ENCODE measurements at regions not wholly inside any gene's neighbourhood (a gene's known extent, or its start where the extent isn't known, plus 50 kb on each side); places are given as distances from the start of the nearest gene placed in this dataset.
"Not testable (repeated sequence)": the region's sequence is repeated elsewhere in the genome, so short reads cannot be mapped to it uniquely, and the experiment has no call there.

- DNase-seq (ENCODE audit: low read depth, low spot score), result peak; percentile 53
Measured at GRCh38 chr9:41018948-41019347, 109.5 kb downstream of the FOXD4L6 start.

GRCh38 chr9:41016699-41017098 lies 111.8 kb downstream of the FOXD4L6 start:
- DNase-seq (ENCODE audit: low read depth, low spot score), result not testable (repeated sequence)

GRCh38 chr9:40999952-41000700 lies 128.4 kb downstream of the FOXD4L6 start:
- not testable (repeated sequence) for DNase-seq (ENCODE audit: low read depth, low spot score)

GRCh38 chr9:40995490-40995889 lies 133.0 kb downstream of the FOXD4L6 start:
- DNase-seq (ENCODE audit: low read depth, low spot score), result not testable (repeated sequence)

- not testable (repeated sequence) for DNase-seq (ENCODE audit: low read depth, low spot score)
Measured at GRCh38 chr9:40993842-40994241, 134.6 kb downstream of the FOXD4L6 start.

- not testable (repeated sequence) for DNase-seq (ENCODE audit: low read depth, low spot score)
Measured at GRCh38 chr9:40993375-40993774, 135.1 kb downstream of the FOXD4L6 start.

GRCh38 chr9:40992472-40992821 lies 136.0 kb downstream of the FOXD4L6 start:
- DNase-seq (ENCODE audit: low read depth, low spot score), result not testable (repeated sequence)

GRCh38 chr9:40991741-40992471 lies 136.6 kb downstream of the FOXD4L6 start:
- DNase-seq (ENCODE audit: low read depth, low spot score), result peak; percentile 97

GRCh38 chr9:40991100-40991740 lies 137.3 kb downstream of the FOXD4L6 start:
- DNase-seq (ENCODE audit: low read depth, low spot score), result not testable (repeated sequence)

GRCh38 chr9:40986332-40986731 lies 142.1 kb downstream of the FOXD4L6 start:
- DNase-seq (ENCODE audit: low read depth, low spot score), result not testable (repeated sequence)

GRCh38 chr9:40975351-40975750 lies 153.1 kb downstream of the FOXD4L6 start:
- DNase-seq (ENCODE audit: low read depth, low spot score), result not testable (repeated sequence)

GRCh38 chr9:40974912-40975311 lies 153.6 kb downstream of the FOXD4L6 start:
- DNase-seq (ENCODE audit: low read depth, low spot score), result not testable (repeated sequence)

GRCh38 chr9:40971773-40972172 lies 156.7 kb downstream of the FOXD4L6 start:
- DNase-seq (ENCODE audit: low read depth, low spot score), result not testable (repeated sequence)

- not testable (repeated sequence) for DNase-seq (ENCODE audit: low read depth, low spot score)
Measured at GRCh38 chr9:40970340-40970739, 158.1 kb downstream of the FOXD4L6 start.

- not testable (repeated sequence) for DNase-seq (ENCODE audit: low read depth, low spot score)
Measured at GRCh38 chr9:40962461-40962860, 166.0 kb downstream of the FOXD4L6 start.

GRCh38 chr9:40951876-40952494 lies 176.5 kb downstream of the FOXD4L6 start:
- DNase-seq (ENCODE audit: low read depth, low spot score), result not testable (repeated sequence)

- not testable (repeated sequence) for DNase-seq (ENCODE audit: low read depth, low spot score)
Measured at GRCh38 chr9:40946228-40946627, 182.3 kb downstream of the FOXD4L6 start.

GRCh38 chr9:40942730-40943129 lies 185.8 kb downstream of the FOXD4L6 start:
- not testable (repeated sequence) for DNase-seq (ENCODE audit: low read depth, low spot score)

GRCh38 chr9:40939888-40940209 lies 188.6 kb downstream of the FOXD4L6 start:
- not testable (repeated sequence) for DNase-seq (ENCODE audit: low read depth, low spot score)

GRCh38 chr9:40939201-40939887 lies 189.1 kb downstream of the FOXD4L6 start:
- not testable (repeated sequence) for DNase-seq (ENCODE audit: low read depth, low spot score)

GRCh38 chr9:40935336-40935735 lies 193.1 kb downstream of the FOXD4L6 start:
- DNase-seq (ENCODE audit: low read depth, low spot score), result no peak
